ENCODE measurements at regions not wholly inside any gene's neighbourhood (a gene's known extent, or its start where the extent isn't known, plus 50 kb on each side); places are given as distances from the start of the nearest gene placed in this dataset.

GRCh38 chr7:32204361-32205018 lies 134.3 kb upstream of the PDE1C start:
- no peak overlapping the region for H3K27ac ChIP-seq
- H3K36me3 ChIP-seq: no peaks in the 10 kb centered on the region
- TF ChIP-seq CTCF (IDR thresholded peaks at IDR 0.05): no peak
- H3K27me3 ChIP-seq: no peaks in the 10 kb centered on the region
- H3K4me1 ChIP-seq (ENCODE audit: control insufficient read depth in 1 of 2, insufficient read depth in 1 of 2, low read depth in 1 of 2, low read length in 1 of 2): no peaks in the 10 kb centered on the region
- H3K9me3 ChIP-seq: no peaks in the 10 kb centered on the region
- no peak overlapping the region for H3K4me3 ChIP-seq (ENCODE audit: low read depth in 1 of 2, low read length in 1 of 2)

- H3K27ac ChIP-seq: no peak overlapping the region
- no peak for TF ChIP-seq CTCF (IDR thresholded peaks at IDR 0.05)
- no peaks in the 10 kb centered on the region for H3K4me1 ChIP-seq (ENCODE audit: control insufficient read depth in 1 of 2, insufficient read depth in 1 of 2, low read depth in 1 of 2, low read length in 1 of 2)
- no peaks in the 10 kb centered on the region for H3K9me3 ChIP-seq
- no peaks in the 10 kb centered on the region for H3K27me3 ChIP-seq
- no peak overlapping the region for H3K4me3 ChIP-seq (ENCODE audit: low read depth in 1 of 2, low read length in 1 of 2)
- H3K36me3 ChIP-seq: no peaks in the 10 kb centered on the region
These were observed 130.4 kb upstream of the PDE1C start for GRCh38 chr7:32200646-32201045.

GRCh38 chr7:32194537-32194936 lies 124.3 kb upstream of the PDE1C start:
- Histone ChIP-seq H3K36me3 (no peaks in the 10 kb centered on the region), H3K27ac (no peak overlapping the region), H3K4me1 (ENCODE audit: control insufficient read depth in 1 of 2, insufficient read depth in 1 of 2, low read depth in 1 of 2, low read length in 1 of 2) (no peaks in the 10 kb centered on the region), H3K27me3 (no peaks in the 10 kb centered on the region), H3K9me3 (no peaks in the 10 kb centered on the region), H3K4me3 (ENCODE audit: low read depth in 1 of 2, low read length in 1 of 2) (no peak overlapping the region)
- TF ChIP-seq CTCF (IDR thresholded peaks at IDR 0.05): no peak

GRCh38 chr7:32191305-32191704 lies 121.1 kb upstream of the PDE1C start:
- H3K27me3 ChIP-seq: no peaks in the 10 kb centered on the region
- no peaks in the 10 kb centered on the region for H3K36me3 ChIP-seq
- H3K9me3 ChIP-seq: no peaks in the 10 kb centered on the region
- no peak overlapping the region for H3K4me3 ChIP-seq (ENCODE audit: low read depth in 1 of 2, low read length in 1 of 2)
- no peak overlapping the region for H3K27ac ChIP-seq
- TF ChIP-seq CTCF (IDR thresholded peaks at IDR 0.05): no peak
- no peaks in the 10 kb centered on the region for H3K4me1 ChIP-seq (ENCODE audit: control insufficient read depth in 1 of 2, insufficient read depth in 1 of 2, low read depth in 1 of 2, low read length in 1 of 2)

DNA sequence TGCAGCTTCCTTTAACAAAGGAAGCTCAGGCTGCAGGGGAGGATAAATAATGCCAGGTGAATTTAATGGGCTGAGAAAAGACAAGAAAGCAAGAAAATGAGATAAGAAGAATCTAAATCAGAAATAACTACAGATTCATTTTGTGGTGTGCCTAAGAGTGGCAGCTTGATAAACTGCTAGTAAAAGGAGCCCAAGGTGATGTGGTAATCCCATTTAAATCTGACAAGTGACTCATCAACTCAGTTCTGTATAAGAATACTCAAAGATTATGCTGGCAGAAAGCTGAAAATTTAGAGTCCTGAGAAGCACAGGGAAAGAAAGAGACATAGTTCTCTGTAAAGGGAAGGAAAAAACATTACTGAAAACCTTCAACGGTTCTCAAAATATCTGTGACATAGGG lies 109.4 kb upstream of the PDE1C start:
- Histone ChIP-seq H3K9me3 (no peaks in the 10 kb centered on the region), H3K27ac (no peak overlapping the region), H3K36me3 (no peaks in the 10 kb centered on the region), H3K4me3 (ENCODE audit: low read depth in 1 of 2, low read length in 1 of 2) (no peak overlapping the region), H3K4me1 (ENCODE audit: control insufficient read depth in 1 of 2, insufficient read depth in 1 of 2, low read depth in 1 of 2, low read length in 1 of 2) (no peaks in the 10 kb centered on the region), H3K27me3 (no peaks in the 10 kb centered on the region)
- no peak for TF ChIP-seq CTCF (IDR thresholded peaks at IDR 0.05)

All from neutrophil (primary cell).